Activated CD4-positive, alpha-beta T cell treated with anti-CD3 and anti-CD28 coated beads, Interleukin-2, amount 50 U/mL, for 16 hours (primary cell): ENCODE measurements at regions not wholly inside any gene's neighbourhood (a gene's known extent, or its start where the extent isn't known, plus 50 kb on each side); places are given as distances from the start of the nearest gene placed in this dataset.

ENCODE experiments used
- DNase-seq: peaks from one replicate; pipeline ENCODE4 v3.0.0-alpha.2; 2020

GRCh38 chr5:29367176-29367833, 1826.2 kb upstream of the CDH6 start:
- DNase-seq, result no peak

- DNase-seq, result no peak
Observed at GRCh38 chr5:29351170-29351569, 1842.3 kb upstream of the CDH6 start.

GRCh38 chr5:29337030-29337429, 1856.5 kb upstream of the CDH6 start:
- no peak for DNase-seq

- no peak for DNase-seq
Observed at GRCh38 chr5:29321591-29321990, 1871.9 kb upstream of the CDH6 start.

GRCh38 chr5:29309359-29309758, 1884.1 kb upstream of the CDH6 start:
- no peak for DNase-seq

- DNase-seq, result no peak
Observed at GRCh38 chr5:29307478-29307877, 1886.0 kb upstream of the CDH6 start.

- no peak for DNase-seq
Observed at GRCh38 chr5:29304545-29304944, 1888.9 kb upstream of the CDH6 start.

GRCh38 chr5:29296548-29296947, 1896.9 kb upstream of the CDH6 start:
- no peak for DNase-seq

GRCh38 chr5:29277642-29278041, 1915.8 kb upstream of the CDH6 start:
- no peak for DNase-seq

GRCh38 chr5:29276371-29276770, 1917.1 kb upstream of the CDH6 start:
- no peak for DNase-seq

- no peak for DNase-seq
Observed at GRCh38 chr5:29263915-29264351, 1929.6 kb upstream of the CDH6 start.

- no peak for DNase-seq
Observed at GRCh38 chr5:29262339-29263123, 1931.0 kb upstream of the CDH6 start.

GRCh38 chr5:29261213-29261612, 1932.3 kb upstream of the CDH6 start:
- no peak for DNase-seq

- no peak for DNase-seq
Observed at GRCh38 chr5:29252390-29252789, 1941.1 kb upstream of the CDH6 start.

GRCh38 chr5:29247346-29248028, 1946.0 kb upstream of the CDH6 start:
- DNase-seq, result no peak

GRCh38 chr5:29240379-29240778, 1953.1 kb upstream of the CDH6 start:
- DNase-seq, result no peak

- no peak for DNase-seq
Observed at GRCh38 chr5:29239606-29240005, 1953.9 kb upstream of the CDH6 start.

- DNase-seq, result no peak
Observed at GRCh38 chr5:29238115-29238514, 1955.4 kb upstream of the CDH6 start.

- no peak for DNase-seq
Observed at GRCh38 chr5:29231154-29231553, 1962.3 kb upstream of the CDH6 start.

GRCh38 chr5:29230591-29230990, 1962.9 kb upstream of the CDH6 start:
- DNase-seq, result no peak

- DNase-seq, result no peak
Observed at GRCh38 chr5:29229461-29229860, 1964.0 kb upstream of the CDH6 start.

GRCh38 chr5:29218138-29218537, 1975.3 kb upstream of the CDH6 start:
- no peak for DNase-seq

- no peak for DNase-seq
Observed at GRCh38 chr5:29214839-29215238, 1978.6 kb upstream of the CDH6 start.

- no peak for DNase-seq
Observed at GRCh38 chr5:29213475-29213874, 1980.0 kb upstream of the CDH6 start.
